ENCODE measurements at regions not wholly inside any gene's neighbourhood (a gene's known extent, or its start where the extent isn't known, plus 50 kb on each side); places are given as distances from the start of the nearest gene placed in this dataset.

DNA sequence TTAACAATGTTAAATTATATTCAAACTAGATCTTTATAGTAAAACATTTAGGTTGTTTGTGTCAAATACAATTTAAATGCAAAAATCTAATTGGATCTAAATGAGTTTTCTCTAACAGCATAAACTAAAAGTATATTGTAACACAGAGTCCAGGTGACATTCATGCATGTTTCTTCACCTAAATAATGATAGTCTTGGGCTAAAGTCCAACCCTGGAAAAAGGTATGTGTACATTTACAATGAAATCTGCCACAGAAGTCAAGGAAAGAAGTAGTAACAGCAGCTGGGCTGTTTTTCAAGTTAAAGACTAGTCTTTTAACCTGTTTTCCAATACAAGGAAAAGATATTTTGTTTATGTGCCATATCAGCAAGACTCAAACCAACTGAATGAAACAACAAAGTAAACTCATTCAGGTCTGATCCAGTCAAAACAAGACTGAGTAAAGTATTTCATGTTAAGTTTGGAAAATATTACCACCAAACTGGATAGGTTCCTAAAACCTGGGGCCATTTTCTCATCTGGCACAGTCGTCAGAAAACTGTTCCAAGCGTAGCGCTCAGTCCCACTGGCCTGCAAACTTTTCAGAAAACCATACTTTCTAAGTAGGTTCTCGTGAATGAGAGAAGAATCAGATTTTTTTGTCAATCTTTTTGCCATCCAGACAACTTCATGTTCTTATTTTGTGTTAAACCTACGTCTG lies 349.2 kb downstream of the HGF start:
- Histone ChIP-seq H3K4me3 (ENCODE audit: low read depth, low read length) (no peak overlapping the region), H4K91ac (ENCODE audit: low read depth, low read length) (no peak overlapping the region), H3K36me3 (ENCODE audit: control insufficient read depth in 1 of 2, insufficient read depth in 2 of 2, low read length in 2 of 2) (no peaks in the 10 kb centered on the region), H4K8ac (ENCODE audit: low read depth, low read length) (no peak overlapping the region), H2BK12ac (ENCODE audit: low read length) (no peak overlapping the region), H3K14ac (ENCODE audit: low read length) (no peak overlapping the region), H3K23ac (ENCODE audit: low read length) (no peak overlapping the region), H3K79me1 (ENCODE audit: low read length) (no peaks in the 10 kb centered on the region), H2AK5ac (ENCODE audit: low read length) (no peak overlapping the region), H2BK5ac (ENCODE audit: low read depth, low read length, poor library complexity) (no peak overlapping the region), H3K27me3 (ENCODE audit: insufficient read depth, low read length) (no peaks in the 10 kb centered on the region), H3K4ac (ENCODE audit: low read depth, low read length) (no peak overlapping the region), H3K18ac (ENCODE audit: low read length) (no peak overlapping the region), H2BK120ac (ENCODE audit: insufficient read depth, low read length, poor library complexity) (no peak overlapping the region), H3K9me3 (ENCODE audit: insufficient read depth, low read depth, low read length) (no peaks in the 10 kb centered on the region), H4K12ac (ENCODE audit: low read depth, low read length) (no peak overlapping the region), H3K79me2 (ENCODE audit: control insufficient read depth, insufficient read depth, low read length, poor library complexity) (no peaks in the 10 kb centered on the region), H3K27ac (ENCODE audit: low read depth, low read length) (no peak overlapping the region), H3K4me2 (ENCODE audit: low read length) (no peak overlapping the region), H2AFZ (ENCODE audit: insufficient read depth, low read length, poor library complexity) (no peak overlapping the region), H3K4me1 (ENCODE audit: control insufficient read depth in 1 of 2, insufficient read depth in 2 of 2, low read length in 2 of 2) (no peaks in the 10 kb centered on the region), H3K9ac (ENCODE audit: low read length) (no peak overlapping the region)
- DNase-seq, result no peak
- no CpG with 5 or more reads among the region's 5 CpGs for WGBS (ENCODE audit: extremely low coverage, insufficient coverage, insufficient read length)

DNA sequence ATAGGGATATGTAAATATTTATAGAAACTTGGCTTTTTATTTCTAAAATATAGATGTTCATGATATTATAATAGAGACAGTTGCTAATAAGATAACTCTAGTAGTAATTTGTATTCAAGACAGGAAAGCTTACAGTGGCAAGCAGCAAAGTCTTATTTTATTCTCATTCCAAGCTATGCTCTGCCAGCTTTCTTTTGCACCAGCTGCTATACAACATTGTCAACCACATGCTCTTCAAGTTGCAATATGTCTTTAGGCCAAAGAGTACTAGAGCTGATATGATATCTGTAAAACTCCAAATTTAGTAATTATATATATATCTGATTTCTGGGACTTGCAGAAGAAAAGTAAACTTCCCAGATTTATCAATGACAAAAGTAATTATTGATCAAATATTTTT lies 350.1 kb downstream of the HGF start:
- no peak for DNase-seq

DNA sequence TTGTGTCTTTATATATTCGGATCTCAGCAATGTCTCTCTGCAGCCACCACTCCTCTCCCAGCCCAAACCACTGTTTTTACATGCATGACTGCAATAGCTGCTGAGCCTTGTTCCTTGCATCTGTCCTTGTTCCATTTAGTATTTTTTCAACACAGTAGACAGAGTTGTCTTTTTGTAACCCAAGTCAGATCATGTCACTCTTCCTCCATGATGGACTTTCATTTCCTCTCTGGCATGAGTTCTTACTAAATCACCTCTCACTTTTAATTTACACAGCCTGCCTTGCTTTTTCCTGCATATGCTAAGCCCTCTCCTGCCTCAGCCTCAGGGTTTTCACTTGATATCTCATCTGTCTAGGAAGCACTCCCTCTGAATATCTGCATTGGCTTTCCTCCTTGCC lies 353.2 kb downstream of the HGF start:
- DNase-seq, result no peak
- Histone ChIP-seq H4K91ac (ENCODE audit: low read depth, low read length) (no peak overlapping the region), H3K18ac (ENCODE audit: low read length) (no peak overlapping the region), H3K9ac (ENCODE audit: low read length) (no peak overlapping the region), H4K12ac (ENCODE audit: low read depth, low read length) (no peak overlapping the region), H4K8ac (ENCODE audit: low read depth, low read length) (no peak overlapping the region), H2AFZ (ENCODE audit: insufficient read depth, low read length, poor library complexity) (no peak overlapping the region), H2BK12ac (ENCODE audit: low read length) (no peak overlapping the region), H3K4ac (ENCODE audit: low read depth, low read length) (no peak overlapping the region), H3K4me3 (ENCODE audit: low read depth, low read length) (no peak overlapping the region), H3K4me2 (ENCODE audit: low read length) (no peak overlapping the region), H3K79me1 (ENCODE audit: low read length) (no peaks in the 10 kb centered on the region), H2BK120ac (ENCODE audit: insufficient read depth, low read length, poor library complexity) (no peak overlapping the region), H3K9me3 (ENCODE audit: insufficient read depth, low read depth, low read length) (no peaks in the 10 kb centered on the region), H3K14ac (ENCODE audit: low read length) (no peak overlapping the region), H3K27ac (ENCODE audit: low read depth, low read length) (no peak overlapping the region), H3K36me3 (ENCODE audit: control insufficient read depth in 1 of 2, insufficient read depth in 2 of 2, low read length in 2 of 2) (no peaks in the 10 kb centered on the region), H3K27me3 (ENCODE audit: insufficient read depth, low read length) (no peaks in the 10 kb centered on the region), H3K4me1 (ENCODE audit: control insufficient read depth in 1 of 2, insufficient read depth in 2 of 2, low read length in 2 of 2) (no peaks in the 10 kb centered on the region), H2AK5ac (ENCODE audit: low read length) (no peak overlapping the region), H3K23ac (ENCODE audit: low read length) (no peak overlapping the region), H3K79me2 (ENCODE audit: control insufficient read depth, insufficient read depth, low read length, poor library complexity) (no peaks in the 10 kb centered on the region), H2BK5ac (ENCODE audit: low read depth, low read length, poor library complexity) (no peak overlapping the region)
- no CpG with 5 or more reads among the region's 1 CpG for WGBS (ENCODE audit: extremely low coverage, insufficient coverage, insufficient read length)

More for the DNA sequence above, 350.1 kb downstream of the HGF start:
- Histone ChIP-seq H2AK5ac (ENCODE audit: low read length) (no peak overlapping the region), H2BK120ac (ENCODE audit: insufficient read depth, low read length, poor library complexity) (no peak overlapping the region), H4K8ac (ENCODE audit: low read depth, low read length) (no peak overlapping the region), H3K9me3 (ENCODE audit: insufficient read depth, low read depth, low read length) (no peaks in the 10 kb centered on the region), H2BK12ac (ENCODE audit: low read length) (no peak overlapping the region), H4K91ac (ENCODE audit: low read depth, low read length) (no peak overlapping the region), H2BK5ac (ENCODE audit: low read depth, low read length, poor library complexity) (no peak overlapping the region), H3K23ac (ENCODE audit: low read length) (no peak overlapping the region), H3K27ac (ENCODE audit: low read depth, low read length) (no peak overlapping the region), H3K79me2 (ENCODE audit: control insufficient read depth, insufficient read depth, low read length, poor library complexity) (no peaks in the 10 kb centered on the region), H3K27me3 (ENCODE audit: insufficient read depth, low read length) (no peaks in the 10 kb centered on the region), H2AFZ (ENCODE audit: insufficient read depth, low read length, poor library complexity) (no peak overlapping the region), H3K36me3 (ENCODE audit: control insufficient read depth in 1 of 2, insufficient read depth in 2 of 2, low read length in 2 of 2) (no peaks in the 10 kb centered on the region), H3K9ac (ENCODE audit: low read length) (no peak overlapping the region), H3K18ac (ENCODE audit: low read length) (no peak overlapping the region), H3K4me1 (ENCODE audit: control insufficient read depth in 1 of 2, insufficient read depth in 2 of 2, low read length in 2 of 2) (no peaks in the 10 kb centered on the region), H3K4me2 (ENCODE audit: low read length) (no peak overlapping the region), H3K4ac (ENCODE audit: low read depth, low read length) (no peak overlapping the region), H4K12ac (ENCODE audit: low read depth, low read length) (no peak overlapping the region), H3K4me3 (ENCODE audit: low read depth, low read length) (no peak overlapping the region), H3K14ac (ENCODE audit: low read length) (no peak overlapping the region), H3K79me1 (ENCODE audit: low read length) (no peaks in the 10 kb centered on the region)

DNA sequence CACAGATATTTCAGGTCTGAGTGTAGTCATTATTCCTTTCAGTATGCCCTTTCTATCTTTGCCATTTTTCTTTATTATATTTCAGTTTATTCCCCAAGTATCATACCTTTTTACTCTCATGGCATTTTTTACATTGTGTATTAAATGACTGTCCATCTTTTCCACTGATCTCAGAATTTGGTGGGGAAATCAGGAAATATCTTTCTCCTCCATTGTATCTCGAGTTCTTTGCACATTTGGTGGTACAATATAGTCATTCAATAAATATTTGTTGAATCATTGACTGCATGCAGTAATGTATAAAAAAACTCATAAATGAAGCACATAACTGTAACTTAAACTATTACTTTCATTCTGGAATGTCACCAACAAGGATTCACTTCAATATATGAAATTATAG lies 354.7 kb downstream of the HGF start:
- Histone ChIP-seq H2AK5ac (ENCODE audit: low read length) (no peak overlapping the region), H3K4me3 (ENCODE audit: low read depth, low read length) (no peak overlapping the region), H3K4me2 (ENCODE audit: low read length) (no peak overlapping the region), H3K14ac (ENCODE audit: low read length) (no peak overlapping the region), H3K9ac (ENCODE audit: low read length) (no peak overlapping the region), H3K36me3 (ENCODE audit: control insufficient read depth in 1 of 2, insufficient read depth in 2 of 2, low read length in 2 of 2) (no peaks in the 10 kb centered on the region), H3K27ac (ENCODE audit: low read depth, low read length) (no peak overlapping the region), H3K23ac (ENCODE audit: low read length) (no peak overlapping the region), H3K4me1 (ENCODE audit: control insufficient read depth in 1 of 2, insufficient read depth in 2 of 2, low read length in 2 of 2) (no peaks in the 10 kb centered on the region), H3K9me3 (ENCODE audit: insufficient read depth, low read depth, low read length) (no peaks in the 10 kb centered on the region), H2BK5ac (ENCODE audit: low read depth, low read length, poor library complexity) (no peak overlapping the region), H3K18ac (ENCODE audit: low read length) (no peak overlapping the region), H3K79me1 (ENCODE audit: low read length) (no peaks in the 10 kb centered on the region), H2BK12ac (ENCODE audit: low read length) (no peak overlapping the region), H3K79me2 (ENCODE audit: control insufficient read depth, insufficient read depth, low read length, poor library complexity) (no peaks in the 10 kb centered on the region), H3K27me3 (ENCODE audit: insufficient read depth, low read length) (no peaks in the 10 kb centered on the region), H2BK120ac (ENCODE audit: insufficient read depth, low read length, poor library complexity) (no peak overlapping the region), H2AFZ (ENCODE audit: insufficient read depth, low read length, poor library complexity) (no peak overlapping the region), H4K12ac (ENCODE audit: low read depth, low read length) (no peak overlapping the region), H4K91ac (ENCODE audit: low read depth, low read length) (no peak overlapping the region), H4K8ac (ENCODE audit: low read depth, low read length) (no peak overlapping the region), H3K4ac (ENCODE audit: low read depth, low read length) (no peak overlapping the region)
- WGBS (ENCODE audit: extremely low coverage, insufficient coverage, insufficient read length), result no CpG with 5 or more reads among the region's 1 CpG
- no peak for DNase-seq
